ENCODE measurements at regions not wholly inside any gene's neighbourhood (a gene's known extent, or its start where the extent isn't known, plus 50 kb on each side); places are given as distances from the start of the nearest gene placed in this dataset.

DNA sequence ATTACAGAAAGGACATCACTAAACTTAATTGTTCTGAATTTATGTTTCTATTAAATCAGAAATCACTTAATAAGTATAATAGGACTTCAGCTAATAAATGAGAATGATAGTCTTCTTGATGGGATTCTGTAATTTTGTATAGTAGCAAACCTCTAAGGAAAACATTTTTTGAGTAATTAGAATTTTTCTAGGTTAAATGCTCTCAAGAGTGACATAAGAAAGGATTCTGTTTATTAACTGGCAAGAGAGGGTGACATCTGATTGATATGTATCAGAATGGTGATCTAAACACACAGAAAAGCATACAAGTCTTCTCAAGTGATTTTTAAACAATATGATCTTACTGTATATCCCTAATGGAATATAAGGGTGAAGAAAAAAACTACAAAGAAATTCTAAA, 1597.7 kb upstream of the PRR20A start:
- H3K4me1 ChIP-seq = no peaks in the 10 kb centered on the region
- ATAC-seq (no peak), DNase-seq (no peak)
- H3K36me3 ChIP-seq = no peaks in the 10 kb centered on the region
- H3K9me3 ChIP-seq = no peaks in the 10 kb centered on the region
- H3K27ac ChIP-seq = no peak overlapping the region
- TF ChIP-seq, protein P1, sequence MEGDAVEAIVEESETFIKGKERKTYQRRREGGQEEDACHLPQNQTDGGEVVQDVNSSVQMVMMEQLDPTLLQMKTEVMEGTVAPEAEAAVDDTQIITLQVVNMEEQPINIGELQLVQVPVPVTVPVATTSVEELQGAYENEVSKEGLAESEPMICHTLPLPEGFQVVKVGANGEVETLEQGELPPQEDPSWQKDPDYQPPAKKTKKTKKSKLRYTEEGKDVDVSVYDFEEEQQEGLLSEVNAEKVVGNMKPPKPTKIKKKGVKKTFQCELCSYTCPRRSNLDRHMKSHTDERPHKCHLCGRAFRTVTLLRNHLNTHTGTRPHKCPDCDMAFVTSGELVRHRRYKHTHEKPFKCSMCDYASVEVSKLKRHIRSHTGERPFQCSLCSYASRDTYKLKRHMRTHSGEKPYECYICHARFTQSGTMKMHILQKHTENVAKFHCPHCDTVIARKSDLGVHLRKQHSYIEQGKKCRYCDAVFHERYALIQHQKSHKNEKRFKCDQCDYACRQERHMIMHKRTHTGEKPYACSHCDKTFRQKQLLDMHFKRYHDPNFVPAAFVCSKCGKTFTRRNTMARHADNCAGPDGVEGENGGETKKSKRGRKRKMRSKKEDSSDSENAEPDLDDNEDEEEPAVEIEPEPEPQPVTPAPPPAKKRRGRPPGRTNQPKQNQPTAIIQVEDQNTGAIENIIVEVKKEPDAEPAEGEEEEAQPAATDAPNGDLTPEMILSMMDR (IDR thresholded peaks at IDR 0.05) = no peak
- intact Hi-C loops (cut with DNase I) = no loop called here
- H3K4me3 ChIP-seq = no peak overlapping the region
- no peaks in the 10 kb centered on the region for H3K27me3 ChIP-seq

DNA sequence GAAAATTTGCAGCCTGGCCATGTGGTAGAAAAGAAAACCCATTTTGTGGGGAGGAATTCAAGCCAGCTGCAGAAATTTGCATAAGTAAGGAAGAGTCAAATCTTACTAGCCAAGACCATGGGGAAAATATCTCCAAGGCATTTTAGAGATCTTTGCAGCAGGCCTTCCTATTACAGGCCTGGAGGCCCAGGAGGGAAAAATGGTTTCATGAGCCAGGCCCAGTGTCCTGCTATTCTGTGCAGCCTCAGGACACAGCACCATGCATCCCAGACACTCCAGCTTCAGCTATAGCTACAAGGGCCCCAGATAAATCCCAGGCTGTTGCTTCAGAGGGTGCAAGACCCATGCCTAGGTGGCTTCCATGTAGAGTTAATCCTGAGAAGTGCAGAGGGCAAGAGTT, 1590.1 kb upstream of the PRR20A start:
- H3K4me3 ChIP-seq = no peak overlapping the region
- H3K27me3 ChIP-seq = no peaks in the 10 kb centered on the region
- TF ChIP-seq, protein P1 (IDR thresholded peaks at IDR 0.05) = no peak
- H3K36me3 ChIP-seq = no peaks in the 10 kb centered on the region
- intact Hi-C loops (cut with DNase I) = no loop called here
- H3K4me1 ChIP-seq = no peaks in the 10 kb centered on the region
- ATAC-seq (no peak), DNase-seq (no peak)
- H3K27ac ChIP-seq = no peak overlapping the region
- H3K9me3 ChIP-seq = no peaks in the 10 kb centered on the region

DNA sequence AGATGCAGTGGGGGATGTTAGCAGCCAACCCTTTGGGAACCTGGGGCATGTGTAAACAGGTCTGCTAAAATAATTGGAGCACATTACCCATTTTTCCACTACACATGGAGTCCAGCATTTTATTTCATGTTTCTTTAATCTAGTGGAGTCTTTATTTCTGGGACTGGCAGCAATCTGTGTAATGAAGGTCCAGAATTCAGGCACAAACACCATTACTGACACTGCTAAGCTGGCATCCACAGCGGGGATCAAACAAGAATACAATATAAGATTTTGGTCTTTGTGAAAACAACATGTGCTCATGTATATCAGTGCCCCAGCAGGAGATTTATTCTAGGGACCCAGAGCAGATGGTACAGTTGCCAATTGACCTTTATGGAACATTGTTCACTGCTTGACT, 1587.0 kb upstream of the PRR20A start:
- H3K36me3 ChIP-seq = no peaks in the 10 kb centered on the region
- intact Hi-C loops (cut with DNase I) = no loop called here
- DNase-seq (no peak), ATAC-seq (no peak)
- H3K27me3 ChIP-seq = no peaks in the 10 kb centered on the region
- no peak overlapping the region for H3K27ac ChIP-seq
- H3K4me1 ChIP-seq = no peaks in the 10 kb centered on the region
- no peaks in the 10 kb centered on the region for H3K9me3 ChIP-seq
- H3K4me3 ChIP-seq = no peak overlapping the region
- TF ChIP-seq, protein P1 (IDR thresholded peaks at IDR 0.05) = no peak

DNA sequence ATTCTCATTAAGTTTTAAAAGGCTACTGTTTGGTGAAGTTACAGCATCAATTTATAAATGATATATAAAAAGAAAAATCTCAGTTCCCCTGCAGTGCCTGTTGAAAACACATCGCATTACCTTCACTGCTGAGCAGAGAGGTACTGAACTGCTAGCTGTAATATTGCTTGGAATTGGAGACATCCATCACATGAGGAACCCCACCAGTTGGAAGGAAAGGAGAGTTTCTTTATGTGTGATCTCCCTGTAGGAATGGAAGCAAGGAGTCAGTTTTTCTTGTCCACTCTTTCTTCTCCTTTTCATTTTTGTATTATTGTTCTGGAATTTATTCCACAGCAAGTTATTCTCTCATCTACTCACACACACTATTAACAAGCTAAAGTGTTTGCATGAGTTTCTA, 1586.0 kb upstream of the PRR20A start:
- Histone ChIP-seq H3K27me3 (no peaks in the 10 kb centered on the region), H3K36me3 (no peaks in the 10 kb centered on the region), H3K4me1 (no peaks in the 10 kb centered on the region), H3K27ac (no peak overlapping the region), H3K4me3 (no peak overlapping the region), H3K9me3 (no peaks in the 10 kb centered on the region)
- TF ChIP-seq, protein P1 (IDR thresholded peaks at IDR 0.05) = no peak
- no peak for DNase-seq
- ATAC-seq = no peak
- intact Hi-C loops (cut with DNase I) = no loop called here

DNA sequence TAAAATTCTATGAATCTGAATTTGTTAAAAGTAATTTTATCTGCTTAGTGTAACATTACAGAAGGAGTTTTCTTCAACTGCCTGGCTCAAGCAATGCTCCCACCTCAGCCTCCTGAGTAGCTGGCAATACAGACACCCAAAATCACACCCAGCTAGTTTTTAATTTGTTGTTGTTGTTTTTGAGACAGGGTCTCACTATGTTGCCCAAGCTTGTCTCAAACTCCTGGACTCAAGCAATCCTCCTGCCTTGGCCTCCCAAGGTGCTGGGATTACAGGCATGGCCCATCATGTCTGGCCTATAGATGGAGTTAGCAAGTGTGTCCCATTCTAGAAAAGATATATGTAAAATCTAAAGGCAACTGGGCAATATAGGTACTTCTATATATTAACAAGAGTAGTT, 1580.4 kb upstream of the PRR20A start:
- H3K27ac ChIP-seq = no peak overlapping the region
- ATAC-seq = no peak
- H3K27me3 ChIP-seq = no peaks in the 10 kb centered on the region

DNA sequence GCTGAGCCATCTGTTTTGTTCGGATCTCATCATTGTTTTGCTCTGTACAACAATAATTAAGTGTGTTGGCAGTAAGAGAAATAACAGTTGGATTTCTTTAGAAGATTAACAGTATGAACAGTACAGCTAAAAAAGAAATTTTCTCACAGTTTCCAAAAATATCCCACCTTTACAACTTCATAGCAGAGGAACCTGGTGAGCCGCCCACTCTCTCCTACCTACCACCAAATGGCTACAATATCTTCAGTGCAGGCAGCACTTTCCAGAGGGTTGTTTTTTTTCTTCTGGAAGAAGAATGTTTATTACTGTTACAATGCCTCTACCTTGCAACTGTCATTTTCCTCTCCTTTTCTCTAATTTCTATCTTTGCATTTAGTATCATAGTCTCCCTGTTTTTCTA, 1577.5 kb upstream of the PRR20A start:
- ATAC-seq = no peak
- H3K9me3 ChIP-seq = no peaks in the 10 kb centered on the region

More for the DNA sequence above, 1580.4 kb upstream of the PRR20A start:
- no peak for DNase-seq
- Histone ChIP-seq H3K36me3 (no peaks in the 10 kb centered on the region), H3K9me3 (no peaks in the 10 kb centered on the region), H3K4me3 (no peak overlapping the region), H3K4me1 (no peaks in the 10 kb centered on the region)
- TF ChIP-seq, protein P1 (IDR thresholded peaks at IDR 0.05) = no peak
- intact Hi-C loops (cut with DNase I) = no loop called here

More for the DNA sequence above, 1577.5 kb upstream of the PRR20A start:
- Histone ChIP-seq H3K4me1 (no peaks in the 10 kb centered on the region), H3K27me3 (no peaks in the 10 kb centered on the region), H3K36me3 (no peaks in the 10 kb centered on the region), H3K4me3 (no peak overlapping the region), H3K27ac (no peak overlapping the region)
- no peak for DNase-seq
- intact Hi-C loops (cut with DNase I) = no loop called here
- TF ChIP-seq, protein P1 (IDR thresholded peaks at IDR 0.05) = no peak

All from upper lobe of right lung (tissue), 1 donor.